Spleen (tissue), 7 donors: ENCODE measurements at regions not wholly inside any gene's neighbourhood (a gene's known extent, or its start where the extent isn't known, plus 50 kb on each side); places are given as distances from the start of the nearest gene placed in this dataset.

Source experiments
- CTCF ChIP-seq, 11 experiments: fragments of 200-600 bp in 7 of 11; fragments of 450-650 bp in 4 of 11; sonication (generic) in 4 of 11; IDR thresholded peaks in 8 of 11; conservative IDR thresholded peaks in 3 of 11; 1 replicate in 7 of 11; 2 replicates in 4 of 11; pipeline versions ENCODE4 v1.4.0 to v1.8.0; 2016 to 2021; ENCODE audit warnings: antibody characterized with exemption in 11 of 11, inconsistent platforms in 4 of 11, mild to moderate bottlenecking in 1 of 11
- POLR2A ChIP-seq, 3 donors: fragments of 450-650 bp; IDR thresholded peaks; one replicate each; pipeline ENCODE4 v1.5.1; 2017; ENCODE audit warnings: antibody characterized with exemption in 3 of 3, mild to moderate bottlenecking in 1 of 3
- POLR2AphosphoS5 ChIP-seq, 3 donors: sonication (generic); formaldehyde crosslinking; IDR thresholded peaks; one replicate each; pipeline ENCODE4 v1.5.1; 2017; ENCODE audit warnings: antibody characterized with exemption in 3 of 3
- donor health status: DM: no; HTN: no; CAD: no; lungs with moderate emphysema.
- donor health status: DM: no; HTN: no; CAD: no.
- donor health status: DM: no; HTN: no; CAD: no.

- TF ChIP-seq POLR2A (IDR thresholded peaks at IDR 0.05) = no peak
- no peak for TF ChIP-seq CTCF (IDR thresholded peaks at IDR 0.05 in 8 of 11, conservative IDR thresholded peaks at IDR 0.05 in 3 of 11)
- no peak for TF ChIP-seq POLR2AphosphoS5 (IDR thresholded peaks at IDR 0.05)
Observed at GRCh38 chr3:69639851-69640250, 99.4 kb upstream of the MITF start.
